Uterus (tissue), 3 donors: ENCODE measurements at regions not wholly inside any gene's neighbourhood (a gene's known extent, or its start where the extent isn't known, plus 50 kb on each side); places are given as distances from the start of the nearest gene placed in this dataset.

Experiments used
- DNase-seq, 2 donors: peaks; one replicate each; pipeline ENCODE4 v3.0.0-alpha.2; 2019 to 2020
- H3K27ac ChIP-seq, 2 donors: fragments of 200-600 bp; sonication (generic); 1 replicate in 1 of 2; 2 replicates in 1 of 2; pipeline ENCODE4 v1.5.1; 2016 to 2018
- H3K27me3 ChIP-seq, 2 donors: fragments of 200-600 bp; sonication (generic); one replicate each; pipeline ENCODE4 v1.5.1; 2018 to 2019; ENCODE audit warnings: control low read depth in 1 of 2
- H3K36me3 ChIP-seq, 2 donors: fragments of 200-600 bp; sonication (generic); one replicate each; pipeline ENCODE4 v1.5.1; 2019; ENCODE audit warnings: control low read depth in 1 of 2
- H3K4me1 ChIP-seq, 2 donors: fragments of 200-600 bp; sonication (generic); one replicate each; pipeline ENCODE4 v1.5.1; 2018 to 2019; ENCODE audit warnings: control low read depth in 1 of 2
- H3K4me3 ChIP-seq, 2 donors: fragments of 200-600 bp; sonication (generic); 1 replicate in 1 of 2; 2 replicates in 1 of 2; pipeline ENCODE4 v1.5.1; 2018 to 2019; ENCODE audit warnings: mild to moderate bottlenecking in 1 of 2
- H3K9me3 ChIP-seq, 2 donors: fragments of 200-600 bp; sonication (generic); one replicate each; pipeline ENCODE4 v1.5.1; 2019; ENCODE audit warnings: control low read depth in 1 of 2
- CTCF ChIP-seq, 4 experiments: fragments of 200-600 bp in 2 of 4; fragments of 450-650 bp in 2 of 4; sonication (generic) in 2 of 4; IDR thresholded peaks; one replicate each; pipeline ENCODE4 v1.5.1; 2016 to 2019; ENCODE audit warnings: antibody characterized with exemption in 4 of 4, mild to moderate bottlenecking in 2 of 4, moderate library complexity in 1 of 4
- POLR2A ChIP-seq, 2 donors: fragments of 450-650 bp; IDR thresholded peaks; one replicate each; pipeline ENCODE4 v1.6.1; 2016; ENCODE audit warnings: antibody characterized with exemption in 2 of 2, mild to moderate bottlenecking in 1 of 2, moderate library complexity in 1 of 2
- intact Hi-C: fragments of 100-400 bp; cut with DNase I; formaldehyde crosslinking; loops from one replicate; pipeline ENCODE4 v1.15.1; 2023; ENCODE audit warnings: low total_unique reads
- donor health status: DM: yes; HTN: yes; CAD: no.

- intact Hi-C loops: no loop called here
- H3K27me3 ChIP-seq: no peaks in the 10 kb centered on the region
- H3K9me3 ChIP-seq: no peaks in the 10 kb centered on the region
- H3K36me3 ChIP-seq: no peaks in the 10 kb centered on the region
- peaks cover 0 to 14% of the 10 kb centered on the region in 2 donors for H3K4me1 ChIP-seq
- H3K27ac ChIP-seq: no peak overlapping the region
- TF ChIP-seq POLR2A (IDR thresholded peaks at IDR 0.05) (no peak), CTCF (IDR thresholded peaks at IDR 0.05) (no peak)
- no peak for DNase-seq
- H3K4me3 ChIP-seq: no peak overlapping the region
These were observed 80.7 kb upstream of the NAV2 start for GRCh38 chr11:19631712-19632498.

GRCh38 chr11:19628018-19628417 lies 84.6 kb upstream of the NAV2 start:
- no peaks in the 10 kb centered on the region for H3K9me3 ChIP-seq
- intact Hi-C loops: no loop called here
- no peaks in the 10 kb centered on the region for H3K27me3 ChIP-seq
- peaks cover 0 to 7% of the 10 kb centered on the region in 2 donors for H3K4me1 ChIP-seq
- no peaks in the 10 kb centered on the region for H3K36me3 ChIP-seq
- DNase-seq: peak; percentile 46 to 55
- peak overlapping the region in 1 of 2 donors; percentile 56 for H3K27ac ChIP-seq
- H3K4me3 ChIP-seq: no peak overlapping the region
- TF ChIP-seq POLR2A (IDR thresholded peaks at IDR 0.05): no peak
- TF ChIP-seq CTCF (IDR thresholded peaks at IDR 0.05): no peak

DNA sequence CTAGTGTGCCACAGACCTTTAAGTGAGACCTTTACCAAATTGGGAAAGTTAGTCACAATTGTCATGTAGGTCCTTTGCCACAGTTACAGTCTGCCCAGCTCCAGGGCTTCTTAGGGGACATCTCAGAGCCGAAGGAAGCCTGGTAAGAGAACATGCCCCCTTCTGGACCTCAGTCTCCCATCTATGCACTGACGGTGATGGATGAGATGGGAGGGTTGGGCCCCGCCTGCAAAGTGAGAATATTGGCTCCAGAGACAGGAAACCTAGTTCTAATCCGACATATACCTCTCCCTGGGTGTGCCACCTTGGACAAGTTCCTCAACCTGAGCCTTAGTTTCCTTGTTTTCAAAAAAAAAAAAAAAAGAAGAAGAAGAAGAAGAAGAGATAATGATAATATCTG lies 85.1 kb upstream of the NAV2 start:
- Histone ChIP-seq H3K27me3 (no peaks in the 10 kb centered on the region), H3K36me3 (no peaks in the 10 kb centered on the region), H3K4me1 (peaks cover 0 to 7% of the 10 kb centered on the region in 2 donors), H3K9me3 (no peaks in the 10 kb centered on the region), H3K4me3 (no peak overlapping the region), H3K27ac (no peak overlapping the region)
- DNase-seq: no peak
- TF ChIP-seq POLR2A (IDR thresholded peaks at IDR 0.05): no peak
- no peak for TF ChIP-seq CTCF (IDR thresholded peaks at IDR 0.05)
- intact Hi-C loops: no loop called here

DNA sequence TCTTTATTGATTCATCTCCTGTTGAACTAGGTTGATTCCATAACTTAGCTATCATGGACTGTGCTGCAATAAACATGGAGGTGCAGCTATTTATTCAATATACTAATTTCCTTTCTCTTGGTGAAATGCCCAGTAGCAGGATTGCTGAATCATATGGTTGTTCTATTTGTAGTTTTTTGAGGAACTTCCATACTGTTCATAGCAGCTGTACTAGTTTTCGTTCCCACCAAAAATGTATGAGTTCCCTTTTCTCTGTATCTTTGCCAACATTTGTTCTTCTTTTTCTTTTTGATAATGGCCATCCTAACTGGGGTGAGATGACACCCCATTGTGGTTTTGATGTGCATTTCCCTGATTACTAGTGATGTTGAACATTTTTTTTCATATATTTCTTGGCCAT lies 87.2 kb upstream of the NAV2 start:
- no peaks in the 10 kb centered on the region for H3K36me3 ChIP-seq
- no peak for TF ChIP-seq CTCF (IDR thresholded peaks at IDR 0.05)
- TF ChIP-seq POLR2A (IDR thresholded peaks at IDR 0.05): no peak
- no peaks in the 10 kb centered on the region for H3K9me3 ChIP-seq
- H3K27me3 ChIP-seq: no peaks in the 10 kb centered on the region
- no peak overlapping the region for H3K27ac ChIP-seq
- H3K4me3 ChIP-seq: no peak overlapping the region
- no peak for DNase-seq
- intact Hi-C loops: no loop called here
- H3K4me1 ChIP-seq: peaks cover 0 to 7% of the 10 kb centered on the region in 2 donors

- H3K9me3 ChIP-seq: no peaks in the 10 kb centered on the region
- no peaks in the 10 kb centered on the region for H3K4me1 ChIP-seq
- H3K27me3 ChIP-seq: no peaks in the 10 kb centered on the region
- no peak for TF ChIP-seq CTCF (IDR thresholded peaks at IDR 0.05)
- TF ChIP-seq POLR2A (IDR thresholded peaks at IDR 0.05): no peak
- no peaks in the 10 kb centered on the region for H3K36me3 ChIP-seq
- no peak overlapping the region for H3K4me3 ChIP-seq
- DNase-seq: no peak
- no peak overlapping the region for H3K27ac ChIP-seq
- intact Hi-C loops: no loop called here
These were observed 94.7 kb upstream of the NAV2 start for GRCh38 chr11:19617696-19618523.
